GM13976 (cell line): ENCODE measurements at regions not wholly inside any gene's neighbourhood (a gene's known extent, or its start where the extent isn't known, plus 50 kb on each side); places are given as distances from the start of the nearest gene placed in this dataset.
"Not testable (repeated sequence)": the region's sequence is repeated elsewhere in the genome, so short reads cannot be mapped to it uniquely, and the experiment has no call there.

Experiments used
- DNase-seq: peaks from one replicate; pipeline ENCODE4 v3.0.0; 2012; ENCODE audit warnings: low spot score
- in situ Hi-C: fragments of 300-500 bp; cut with MboI; formaldehyde crosslinking; loops from one replicate; pipeline ENCODE4 v1.12.0; 2022; ENCODE audit warnings: low sequenced_read_pairs, mixed read lengths, inconsistent platforms; ENCODE audit not compliant: unreplicated experiment
- TF ChIP-seq, protein P1 (sequence below): IDR thresholded peaks from 2 replicates; pipeline ENCODE4 v1.5.1; 2012; ENCODE audit warnings: borderline replicate concordance, mild to moderate bottlenecking; ENCODE audit not compliant: insufficient read depth; ENCODE audit errors: extremely low read depth, missing control alignments, control extremely low read depth

DNA sequence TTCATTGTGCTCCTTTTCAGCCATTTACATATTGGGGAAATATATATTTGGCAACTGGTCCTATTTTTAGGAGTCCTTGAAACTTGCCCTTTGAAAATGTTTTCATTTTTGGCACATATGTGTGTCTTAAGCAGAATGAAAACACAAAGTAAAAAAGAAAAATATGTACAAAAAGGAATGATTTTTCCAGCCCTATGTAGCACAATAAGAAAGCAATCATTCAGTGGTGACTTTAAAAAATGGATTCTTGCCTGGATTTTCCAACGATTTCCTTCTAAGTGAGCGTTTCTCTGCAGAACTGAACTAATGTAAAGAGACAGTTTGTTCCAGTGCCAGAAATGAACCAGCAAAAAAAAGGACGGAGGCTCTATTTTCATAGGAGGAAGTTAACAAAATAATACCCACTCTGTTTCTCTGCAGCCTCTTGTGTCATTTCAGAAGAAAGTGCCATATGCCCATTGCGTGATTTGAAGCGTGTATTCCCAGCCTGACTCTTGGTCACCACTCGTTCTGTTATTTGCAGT is 340.1 kb downstream of the SETD4 start:
- TF ChIP-seq, protein P1, sequence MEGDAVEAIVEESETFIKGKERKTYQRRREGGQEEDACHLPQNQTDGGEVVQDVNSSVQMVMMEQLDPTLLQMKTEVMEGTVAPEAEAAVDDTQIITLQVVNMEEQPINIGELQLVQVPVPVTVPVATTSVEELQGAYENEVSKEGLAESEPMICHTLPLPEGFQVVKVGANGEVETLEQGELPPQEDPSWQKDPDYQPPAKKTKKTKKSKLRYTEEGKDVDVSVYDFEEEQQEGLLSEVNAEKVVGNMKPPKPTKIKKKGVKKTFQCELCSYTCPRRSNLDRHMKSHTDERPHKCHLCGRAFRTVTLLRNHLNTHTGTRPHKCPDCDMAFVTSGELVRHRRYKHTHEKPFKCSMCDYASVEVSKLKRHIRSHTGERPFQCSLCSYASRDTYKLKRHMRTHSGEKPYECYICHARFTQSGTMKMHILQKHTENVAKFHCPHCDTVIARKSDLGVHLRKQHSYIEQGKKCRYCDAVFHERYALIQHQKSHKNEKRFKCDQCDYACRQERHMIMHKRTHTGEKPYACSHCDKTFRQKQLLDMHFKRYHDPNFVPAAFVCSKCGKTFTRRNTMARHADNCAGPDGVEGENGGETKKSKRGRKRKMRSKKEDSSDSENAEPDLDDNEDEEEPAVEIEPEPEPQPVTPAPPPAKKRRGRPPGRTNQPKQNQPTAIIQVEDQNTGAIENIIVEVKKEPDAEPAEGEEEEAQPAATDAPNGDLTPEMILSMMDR = no peak
- in situ Hi-C loops = no loop called here

DNA sequence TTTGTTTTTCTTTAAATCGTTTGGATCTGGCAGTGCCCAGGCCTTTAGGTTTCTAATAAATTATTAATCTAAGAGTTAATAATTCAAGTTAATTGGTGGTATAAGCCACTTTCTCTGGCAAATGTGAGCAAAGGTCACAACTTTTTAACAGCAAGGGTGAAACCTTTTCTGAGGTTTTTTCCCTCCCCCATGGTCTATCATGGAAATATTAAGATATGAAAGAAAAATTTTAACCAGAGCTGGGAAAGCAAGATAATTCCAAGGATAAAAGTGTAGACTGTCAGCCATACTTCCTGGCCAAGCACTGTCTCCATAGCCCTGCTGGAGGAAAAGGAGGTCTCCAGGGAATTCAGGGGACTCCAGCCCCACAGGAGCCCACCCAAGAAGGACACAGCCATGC is 341.2 kb downstream of the SETD4 start:
- TF ChIP-seq, protein P1 = no peak
- no peak for DNase-seq
- in situ Hi-C loops = no loop called here

More for the DNA sequence above, 340.1 kb downstream of the SETD4 start:
- DNase-seq = no peak

DNA sequence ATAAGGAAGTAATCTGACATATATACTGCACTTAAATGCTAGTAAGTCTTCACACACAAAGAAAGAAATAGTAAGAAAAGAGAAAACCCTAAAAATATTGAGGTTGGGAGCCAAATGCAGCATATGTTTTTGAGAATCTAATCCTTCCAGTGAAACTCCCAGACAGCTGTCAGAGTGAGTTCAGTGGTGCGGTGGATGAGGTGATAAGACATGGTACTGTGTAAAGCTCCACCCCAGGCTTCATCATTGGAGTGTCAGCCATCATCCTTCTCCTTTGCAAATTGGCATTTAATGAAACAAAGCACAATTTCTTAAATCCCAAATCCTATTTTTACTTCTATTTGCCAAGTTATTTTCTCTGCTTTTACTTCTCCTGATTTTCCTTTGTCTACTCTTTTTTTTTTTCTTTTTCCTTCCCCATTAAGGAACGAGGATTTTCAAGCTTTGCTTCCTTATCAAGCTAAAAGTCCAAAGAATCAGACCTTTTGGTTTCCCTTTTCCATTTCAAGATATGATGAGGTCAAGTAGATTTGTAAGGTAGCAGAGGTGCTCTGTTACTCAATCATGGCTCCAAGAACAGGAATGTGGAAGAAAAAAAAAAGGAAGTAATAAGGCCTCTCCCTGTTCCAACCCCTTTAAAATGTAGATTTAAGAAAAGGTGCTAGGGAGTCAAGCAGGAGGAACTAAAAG is 343.3 kb downstream of the SETD4 start:
- no peak for DNase-seq
- in situ Hi-C loops = no loop called here
- TF ChIP-seq, protein P1 = no peak

GRCh38 chr21:35713914-35714313 is 346.4 kb downstream of the SETD4 start:
- in situ Hi-C loops = no loop called here
- TF ChIP-seq, protein P1 = no peak
- no peak for DNase-seq

- DNase-seq = no peak
- TF ChIP-seq, protein P1 = no peak
- in situ Hi-C loops = no loop called here
Observed at GRCh38 chr21:35711661-35712060, 348.7 kb downstream of the SETD4 start.

DNA sequence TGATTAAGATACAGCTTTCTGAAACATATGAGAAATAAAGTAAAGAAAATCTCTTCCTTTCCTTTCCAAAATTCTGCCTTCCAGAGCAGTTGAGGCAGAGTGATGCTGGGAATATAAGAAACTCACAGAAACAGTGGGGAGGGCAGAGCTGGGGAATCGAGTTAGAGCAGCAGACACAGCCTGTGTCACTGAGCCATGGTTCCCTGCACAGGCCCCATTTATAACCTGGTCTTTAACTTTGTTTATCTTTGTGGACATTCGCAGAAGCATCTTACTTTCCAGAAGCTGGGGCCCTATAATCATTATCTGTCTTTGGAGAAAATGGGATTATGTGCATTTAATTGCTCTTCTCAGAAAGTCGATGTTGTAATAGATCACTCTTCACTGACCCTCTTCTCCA is 349.1 kb downstream of the SETD4 start:
- no peak for DNase-seq
- TF ChIP-seq, protein P1 = no peak
- in situ Hi-C loops = no loop called here

GRCh38 chr21:35709990-35710389 is 350.3 kb downstream of the SETD4 start:
- in situ Hi-C loops, DNase-seq: not testable (repeated sequence)
